ENCODE measurements at regions not wholly inside any gene's neighbourhood (a gene's known extent, or its start where the extent isn't known, plus 50 kb on each side); places are given as distances from the start of the nearest gene placed in this dataset.

- no peak for TF ChIP-seq CTCF (IDR thresholded peaks at IDR 0.05; ENCODE audit: unreplicated experiment)
- BruUV-seq (replicated peaks): no TSS peak
- no peaks in the 10 kb centered on the region for H3K9me3 Mint-ChIP-seq (ENCODE audit: low read depth, unreplicated experiment)
Measured at GRCh38 chr3:10748040-10748439, 68.0 kb upstream of the SLC6A11 start.

DNA sequence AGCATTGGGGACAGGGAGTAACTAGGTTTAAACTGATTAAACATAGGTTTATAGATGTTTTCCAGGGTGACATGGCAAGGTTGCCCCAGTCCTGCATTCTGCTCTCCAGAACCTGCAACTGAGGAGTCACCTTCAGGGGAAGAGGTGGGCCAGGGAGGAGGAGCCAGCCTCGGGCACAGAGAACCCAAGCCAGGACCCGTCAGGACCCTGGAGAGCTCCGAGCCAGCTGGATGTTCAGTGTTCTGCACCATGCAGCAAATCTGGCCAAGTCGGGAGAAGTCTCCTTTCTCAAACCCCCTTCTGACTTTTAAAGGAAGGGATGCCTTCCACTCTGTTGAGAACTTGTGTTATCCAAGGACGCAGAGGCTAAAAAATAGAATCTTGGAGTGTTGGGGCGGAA, 62.1 kb upstream of the SLC6A11 start:
- H3K27ac Mint-ChIP-seq (ENCODE audit: unreplicated experiment): no peak overlapping the region
- no peaks in the 10 kb centered on the region for H3K4me1 Mint-ChIP-seq (ENCODE audit: low read depth, unreplicated experiment)
- TF ChIP-seq CTCF (IDR thresholded peaks at IDR 0.05; ENCODE audit: unreplicated experiment): no peak
- H3K36me3 Mint-ChIP-seq (ENCODE audit: insufficient read depth, unreplicated experiment): no peaks in the 10 kb centered on the region
- CTCF ChIA-PET: no interaction called here
- H3K9me3 Mint-ChIP-seq (ENCODE audit: low read depth, unreplicated experiment): no peaks in the 10 kb centered on the region
- H3K4me3 Mint-ChIP-seq (ENCODE audit: low read depth, unreplicated experiment): no peak overlapping the region
- no TSS peak for BruUV-seq (replicated peaks)
- peaks cover 47% of the 10 kb centered on the region for H3K27me3 Mint-ChIP-seq (ENCODE audit: unreplicated experiment)
- intact Hi-C loops (cut with micrococcal nuclease; ENCODE audit: unreplicated experiment): no loop called here
- DNase-seq: peak; percentile 69

More at GRCh38 chr3:10748040-10748439, 68.0 kb upstream of the SLC6A11 start:
- H3K4me1 Mint-ChIP-seq (ENCODE audit: low read depth, unreplicated experiment): no peaks in the 10 kb centered on the region
- no peaks in the 10 kb centered on the region for H3K36me3 Mint-ChIP-seq (ENCODE audit: insufficient read depth, unreplicated experiment)
- intact Hi-C loops (cut with micrococcal nuclease; ENCODE audit: unreplicated experiment): no loop called here
- DNase-seq: no peak
- H3K4me3 Mint-ChIP-seq (ENCODE audit: low read depth, unreplicated experiment): no peak overlapping the region
- H3K27ac Mint-ChIP-seq (ENCODE audit: unreplicated experiment): no peak overlapping the region
- peaks cover 35% of the 10 kb centered on the region for H3K27me3 Mint-ChIP-seq (ENCODE audit: unreplicated experiment)
- CTCF ChIA-PET: interaction anchor here (0.6 kb wide), 1 partner anchor 62 kb away, joined by 4 read pairs; no protein-coding TSS in a partner anchor

DNA sequence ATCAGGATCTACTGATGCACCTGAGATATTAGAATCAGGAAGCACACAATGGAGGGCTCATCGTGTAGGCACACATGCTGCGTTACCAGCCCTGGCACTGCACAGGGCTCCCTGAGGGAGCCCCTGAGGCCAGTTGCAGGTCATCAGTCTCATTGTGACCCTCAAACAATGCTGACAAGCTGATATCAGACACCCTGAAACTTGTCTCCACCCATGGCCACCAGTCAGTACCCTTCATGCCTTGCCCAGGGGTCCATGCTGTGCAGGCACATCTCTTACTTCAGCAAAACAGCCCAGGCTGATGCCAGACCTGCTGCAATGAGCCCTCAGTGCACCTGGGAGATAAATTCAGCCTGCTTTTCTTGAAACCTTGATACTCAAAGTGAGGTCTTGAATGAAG, 59.5 kb upstream of the SLC6A11 start:
- CTCF ChIA-PET: no interaction called here
- no TSS peak for BruUV-seq (replicated peaks)
- no peak overlapping the region for H3K27ac Mint-ChIP-seq (ENCODE audit: unreplicated experiment)
- intact Hi-C loops (cut with micrococcal nuclease; ENCODE audit: unreplicated experiment): loop anchor here (5.0 kb wide), 1 partner anchor 576 kb away; no protein-coding TSS in a partner anchor
- H3K27me3 Mint-ChIP-seq (ENCODE audit: unreplicated experiment): peaks cover 62% of the 10 kb centered on the region
- H3K4me3 Mint-ChIP-seq (ENCODE audit: low read depth, unreplicated experiment): no peak overlapping the region
- TF ChIP-seq CTCF (IDR thresholded peaks at IDR 0.05; ENCODE audit: unreplicated experiment): no peak
- no peaks in the 10 kb centered on the region for H3K4me1 Mint-ChIP-seq (ENCODE audit: low read depth, unreplicated experiment)
- no peaks in the 10 kb centered on the region for H3K36me3 Mint-ChIP-seq (ENCODE audit: insufficient read depth, unreplicated experiment)
- DNase-seq: no peak
- no peaks in the 10 kb centered on the region for H3K9me3 Mint-ChIP-seq (ENCODE audit: low read depth, unreplicated experiment)

DNA sequence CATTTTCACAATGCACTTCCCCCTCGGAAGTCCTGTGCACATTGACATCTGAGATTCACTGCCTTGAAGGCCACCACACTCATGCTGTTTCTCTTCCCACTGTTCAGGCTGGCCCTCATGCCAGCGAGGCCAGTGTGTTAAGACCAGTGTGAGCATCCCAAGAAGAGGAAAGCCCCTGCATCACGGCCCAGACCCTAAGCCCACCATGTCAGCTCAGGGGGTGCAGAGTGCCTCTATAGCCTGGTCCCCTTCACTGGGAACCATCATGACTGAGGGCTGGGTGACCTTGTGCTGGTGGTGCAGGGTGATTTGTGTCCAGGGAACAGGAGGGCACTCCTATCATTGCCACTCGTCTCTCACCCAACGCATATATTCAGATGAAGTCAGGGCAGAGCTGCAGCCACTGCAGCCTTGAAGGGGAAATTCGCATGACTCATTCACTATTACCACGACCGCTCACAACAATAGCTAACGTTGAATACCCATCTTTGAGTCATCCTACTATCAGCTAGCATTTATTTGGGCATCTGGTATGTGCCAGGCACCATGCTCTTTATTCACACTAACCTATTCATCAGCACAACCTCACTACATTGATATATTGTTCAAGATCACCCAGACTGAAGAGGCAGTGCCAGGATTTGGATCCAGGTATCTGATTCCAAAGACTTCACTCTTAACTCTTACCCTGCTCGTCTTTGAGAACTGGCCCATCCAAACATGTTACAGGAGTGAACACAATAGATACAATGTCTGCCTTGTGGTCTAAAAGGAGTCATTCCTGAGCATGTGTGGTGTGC, 58.8 kb upstream of the SLC6A11 start:
- Mint-ChIP-seq H3K9me3 (ENCODE audit: low read depth, unreplicated experiment) (no peaks in the 10 kb centered on the region), H3K36me3 (ENCODE audit: insufficient read depth, unreplicated experiment) (no peaks in the 10 kb centered on the region), H3K4me3 (ENCODE audit: low read depth, unreplicated experiment) (no peak overlapping the region), H3K4me1 (ENCODE audit: low read depth, unreplicated experiment) (no peaks in the 10 kb centered on the region), H3K27ac (ENCODE audit: unreplicated experiment) (no peak overlapping the region), H3K27me3 (ENCODE audit: unreplicated experiment) (peaks cover 69% of the 10 kb centered on the region)
- BruUV-seq (replicated peaks): no TSS peak
- TF ChIP-seq CTCF (IDR thresholded peaks at IDR 0.05; ENCODE audit: unreplicated experiment): no peak
- intact Hi-C loops (cut with micrococcal nuclease; ENCODE audit: unreplicated experiment): loop anchor here (5.0 kb wide), 1 partner anchor 575 kb away; no protein-coding TSS in a partner anchor
- no peak for DNase-seq
- CTCF ChIA-PET: interaction anchor here (2.6 kb wide), 1 partner anchor 12 kb away, joined by 15 read pairs; no protein-coding TSS in a partner anchor
